Fibroblast of the aortic adventitia (primary cell): ENCODE measurements at regions not wholly inside any gene's neighbourhood (a gene's known extent, or its start where the extent isn't known, plus 50 kb on each side); places are given as distances from the start of the nearest gene placed in this dataset.

ENCODE experiments used
- DNase-seq: peaks from one replicate; pipeline ENCODE4 v3.0.0-alpha.2; 2010; ENCODE audit warnings: low read depth
- H3K4me3 ChIP-seq: 2 replicates; pipeline ENCODE4 v1.5.1; 2011; ENCODE audit warnings: low read depth, mild to moderate bottlenecking, control low read depth, low read length, moderate library complexity
- TF ChIP-seq, protein P1 (sequence below): IDR thresholded peaks from 2 replicates; pipeline ENCODE4 v1.5.1; 2011; ENCODE audit warnings: mild to moderate bottlenecking, low read length, control low read depth, inconsistent platforms; ENCODE audit not compliant: insufficient read depth

DNA sequence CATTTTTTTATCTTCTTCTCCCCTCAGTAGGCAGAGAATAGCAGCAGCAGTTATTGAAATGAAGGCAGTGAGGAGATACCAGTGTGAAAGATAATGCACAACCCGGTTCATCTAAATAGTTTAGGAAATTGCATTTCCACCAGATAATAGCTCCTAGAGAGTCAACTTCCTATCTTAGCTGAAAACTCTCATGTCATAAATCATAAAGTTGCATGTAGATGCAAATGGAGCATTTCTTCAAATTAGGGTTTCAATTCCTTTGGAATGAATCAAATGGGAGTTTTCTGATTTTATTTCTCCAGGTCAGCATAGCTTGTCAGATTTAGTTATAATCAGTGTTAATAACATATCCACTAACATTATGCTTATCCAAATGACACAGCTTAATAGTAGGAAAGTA is 335.3 kb downstream of the CNTNAP4 start:
- TF ChIP-seq, protein P1, sequence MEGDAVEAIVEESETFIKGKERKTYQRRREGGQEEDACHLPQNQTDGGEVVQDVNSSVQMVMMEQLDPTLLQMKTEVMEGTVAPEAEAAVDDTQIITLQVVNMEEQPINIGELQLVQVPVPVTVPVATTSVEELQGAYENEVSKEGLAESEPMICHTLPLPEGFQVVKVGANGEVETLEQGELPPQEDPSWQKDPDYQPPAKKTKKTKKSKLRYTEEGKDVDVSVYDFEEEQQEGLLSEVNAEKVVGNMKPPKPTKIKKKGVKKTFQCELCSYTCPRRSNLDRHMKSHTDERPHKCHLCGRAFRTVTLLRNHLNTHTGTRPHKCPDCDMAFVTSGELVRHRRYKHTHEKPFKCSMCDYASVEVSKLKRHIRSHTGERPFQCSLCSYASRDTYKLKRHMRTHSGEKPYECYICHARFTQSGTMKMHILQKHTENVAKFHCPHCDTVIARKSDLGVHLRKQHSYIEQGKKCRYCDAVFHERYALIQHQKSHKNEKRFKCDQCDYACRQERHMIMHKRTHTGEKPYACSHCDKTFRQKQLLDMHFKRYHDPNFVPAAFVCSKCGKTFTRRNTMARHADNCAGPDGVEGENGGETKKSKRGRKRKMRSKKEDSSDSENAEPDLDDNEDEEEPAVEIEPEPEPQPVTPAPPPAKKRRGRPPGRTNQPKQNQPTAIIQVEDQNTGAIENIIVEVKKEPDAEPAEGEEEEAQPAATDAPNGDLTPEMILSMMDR: no peak
- no peak for DNase-seq
- no peak overlapping the region for H3K4me3 ChIP-seq

DNA sequence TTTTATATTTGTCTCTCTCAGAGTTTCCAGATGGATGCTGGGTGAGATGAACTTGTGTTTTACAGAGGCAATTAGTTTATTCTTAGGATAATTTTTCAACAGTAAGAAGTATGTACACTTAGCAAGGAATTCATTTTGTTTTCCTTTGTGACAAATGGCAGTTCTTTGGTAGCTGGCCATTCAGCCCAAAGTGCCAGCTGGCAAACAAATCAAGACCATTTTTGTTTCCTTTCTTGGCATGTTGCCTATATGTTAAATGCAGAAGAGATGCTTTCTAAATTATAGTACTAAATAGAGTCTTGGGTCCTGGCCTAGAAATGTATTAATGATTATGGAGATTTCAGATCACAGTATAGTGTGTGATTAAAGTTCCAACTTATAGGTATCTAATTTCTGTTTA is 337.1 kb downstream of the CNTNAP4 start:
- TF ChIP-seq, protein P1: no peak
- no peak for DNase-seq
- no peak overlapping the region for H3K4me3 ChIP-seq

DNA sequence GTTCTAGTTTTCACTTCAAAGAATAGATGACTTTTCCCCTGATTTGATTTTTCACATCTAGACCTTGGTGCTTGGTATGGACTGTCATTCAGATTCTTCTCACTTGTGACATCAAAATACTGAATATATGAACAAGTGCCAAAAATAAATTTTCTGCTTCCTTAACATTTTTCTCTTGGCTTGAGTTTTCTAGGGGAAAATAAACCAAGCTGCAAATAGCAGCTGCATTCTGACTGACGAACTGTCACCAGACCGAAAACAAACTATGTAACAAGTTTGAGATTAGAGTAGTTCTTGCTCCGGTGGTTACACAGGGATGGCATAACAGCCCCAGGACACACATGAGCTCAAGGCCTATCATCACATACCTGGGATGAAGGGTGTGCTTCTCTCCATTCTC is 345.7 kb downstream of the CNTNAP4 start:
- no peak for DNase-seq
- H3K4me3 ChIP-seq: no peak overlapping the region
- TF ChIP-seq, protein P1: no peak

DNA sequence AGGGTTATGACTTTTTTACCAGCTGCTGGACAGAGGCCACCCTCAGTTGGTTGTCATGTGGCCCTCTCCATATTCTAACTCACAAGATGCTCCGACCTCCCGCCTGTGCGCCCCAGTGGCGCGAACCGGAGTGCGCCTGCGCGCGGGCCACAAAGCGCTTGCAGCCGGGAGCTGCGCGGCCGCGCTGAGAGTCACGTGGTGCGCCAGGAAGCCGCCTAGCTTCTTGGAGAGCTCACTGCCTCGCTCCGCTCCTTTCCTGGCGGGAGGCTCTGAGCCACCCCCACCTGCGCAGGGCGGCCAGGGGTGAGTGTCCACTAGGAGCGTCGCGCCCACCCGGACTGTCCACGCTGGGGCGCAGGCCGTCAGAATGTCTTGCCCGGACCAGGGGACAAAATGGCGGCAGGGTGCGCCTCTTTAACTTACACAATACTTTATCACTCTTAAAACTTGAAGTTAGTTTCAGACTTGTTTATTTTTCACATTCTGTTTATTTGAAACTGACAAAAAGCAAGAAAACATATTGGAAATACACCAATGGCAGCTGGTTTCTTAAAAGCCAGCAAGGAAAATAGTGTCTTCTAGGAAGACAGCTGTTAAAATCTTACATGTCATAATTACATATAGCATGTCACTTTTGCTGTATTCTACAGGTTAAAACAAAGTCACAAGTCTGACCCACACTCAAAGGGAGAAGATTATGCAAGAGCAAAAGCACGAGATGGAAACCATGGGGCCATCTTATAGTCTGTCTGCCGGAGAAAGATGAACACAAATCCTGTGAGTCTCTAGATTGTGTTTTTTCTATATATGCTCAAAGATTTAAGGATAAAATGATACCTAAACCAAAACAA is 357.9 kb downstream of the CNTNAP4 start:
- H3K4me3 ChIP-seq: no peak overlapping the region

DNA sequence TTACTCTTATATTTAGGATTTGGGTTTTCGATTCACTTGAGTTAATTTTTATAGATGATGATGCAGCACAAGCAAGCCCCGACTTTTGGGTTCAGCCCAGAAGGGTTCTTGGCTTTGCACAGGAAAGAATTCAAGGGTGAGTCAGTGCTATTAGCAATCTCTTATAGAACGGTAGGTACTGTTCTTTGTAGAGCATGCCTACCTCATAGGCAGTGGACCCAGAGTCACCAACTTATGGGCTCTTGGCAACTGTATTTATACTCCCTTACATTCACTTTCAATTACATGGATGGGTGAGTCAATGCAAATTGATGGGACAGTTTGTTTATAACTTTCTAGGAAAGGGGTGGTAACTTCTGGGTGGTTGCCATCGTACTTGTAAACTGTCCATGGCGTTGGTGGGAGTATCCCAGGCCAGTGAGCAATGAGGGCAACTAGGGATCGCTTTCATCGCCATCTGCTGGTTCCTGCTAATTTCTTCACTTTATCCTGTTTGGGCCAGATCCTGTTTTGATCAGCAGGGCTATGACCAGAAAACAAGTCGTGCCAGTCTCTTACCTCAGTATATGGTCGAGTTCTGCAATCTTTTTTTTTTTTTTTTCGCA is 362.6 kb downstream of the CNTNAP4 start:
- DNase-seq: peak; percentile 7
- H3K4me3 ChIP-seq: no peak overlapping the region
- TF ChIP-seq, protein P1: peak; percentile 2

More for the DNA sequence above, 357.9 kb downstream of the CNTNAP4 start:
- no peak for DNase-seq
- TF ChIP-seq, protein P1: no peak

DNA sequence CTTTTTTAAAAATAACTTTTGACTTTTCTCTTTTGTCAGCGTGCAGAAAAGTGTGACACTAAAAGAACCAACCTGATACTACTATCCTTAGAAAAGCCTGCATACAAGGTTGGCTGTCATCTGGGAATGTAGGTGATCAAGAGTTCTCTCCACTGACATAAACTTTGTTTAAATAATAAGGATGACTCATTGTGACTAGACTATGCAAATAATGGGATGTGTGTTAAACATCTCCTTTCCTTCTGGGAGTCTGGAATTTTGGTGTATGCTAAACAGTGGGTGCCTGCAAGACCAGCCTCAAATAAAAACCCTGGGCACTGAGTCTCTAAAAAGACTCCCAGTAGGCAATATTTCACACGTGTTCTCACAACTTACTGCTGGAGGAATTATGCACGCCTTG is 373.4 kb downstream of the CNTNAP4 start:
- no peak overlapping the region for H3K4me3 ChIP-seq
- TF ChIP-seq, protein P1: no peak
- no peak for DNase-seq
